Fibroblast of lung (primary cell): ENCODE measurements at regions not wholly inside any gene's neighbourhood (a gene's known extent, or its start where the extent isn't known, plus 50 kb on each side); places are given as distances from the start of the nearest gene placed in this dataset.
"Not testable (repeated sequence)": the region's sequence is repeated elsewhere in the genome, so short reads cannot be mapped to it uniquely, and the experiment has no call there.

ENCODE experiments used
- DNase-seq, 2 donors: peaks; one replicate each; pipeline versions ENCODE4 v3.0.0 to v3.0.0-alpha.2; 2010; ENCODE audit warnings: low read depth in 2 of 2
- H2AFZ ChIP-seq: 2 replicates; pipeline ENCODE4 v1.5.1; 2012; ENCODE audit warnings: low read length, control low read depth, inconsistent platforms
- H3K27ac ChIP-seq: 2 replicates; pipeline ENCODE4 v1.5.1; 2011; ENCODE audit warnings: low read length, control low read depth; ENCODE audit not compliant: insufficient read depth
- H3K27me3 ChIP-seq: 2 replicates; pipeline ENCODE4 v1.5.1; 2011; ENCODE audit warnings: mild to moderate bottlenecking, low read length; ENCODE audit not compliant: control insufficient read depth, insufficient read depth
- H3K36me3 ChIP-seq: 2 replicates; pipeline ENCODE4 v1.5.1; 2011; ENCODE audit warnings: low read length; ENCODE audit not compliant: control insufficient read depth, insufficient read depth
- H3K4me1 ChIP-seq: 2 replicates; pipeline ENCODE4 v1.5.1; 2011; ENCODE audit warnings: low read length; ENCODE audit not compliant: control insufficient read depth, insufficient read depth; ENCODE audit errors: extremely low read depth
- H3K4me2 ChIP-seq: 2 replicates; pipeline ENCODE4 v1.5.1; 2011; ENCODE audit warnings: low read length, control low read depth; ENCODE audit not compliant: insufficient read depth; ENCODE audit errors: extremely low read depth
- H3K4me3 ChIP-seq, 4 experiments: fragments of 200-600 bp in 1 of 4; sonication (generic) in 1 of 4; replicated peaks in 1 of 4; 2 replicates each; pipeline ENCODE4 v1.5.1; 2011 to 2016; ENCODE audit warnings: low read length in 4 of 4, low read depth in 3 of 4, mild to moderate bottlenecking in 3 of 4, control low read depth in 2 of 4, inconsistent platforms in 1 of 4, mixed read lengths in 1 of 4; ENCODE audit not compliant: insufficient read depth in 1 of 4; ENCODE audit errors: control extremely low read depth in 1 of 4
- H3K79me2 ChIP-seq: 2 replicates; pipeline ENCODE4 v1.5.1; 2012; ENCODE audit warnings: mild to moderate bottlenecking, low read length, inconsistent platforms; ENCODE audit not compliant: control insufficient read depth, insufficient read depth
- H3K9ac ChIP-seq: 2 replicates; pipeline ENCODE4 v1.5.1; 2011; ENCODE audit warnings: mild to moderate bottlenecking, low read length, control low read depth; ENCODE audit not compliant: insufficient read depth
- H3K9me3 ChIP-seq: 2 replicates; pipeline ENCODE4 v1.5.1; 2012; ENCODE audit warnings: low read depth, low read length; ENCODE audit not compliant: control insufficient read depth, insufficient read depth
- H4K20me1 ChIP-seq: 2 replicates; pipeline ENCODE4 v1.5.1; 2011; ENCODE audit warnings: low read length; ENCODE audit not compliant: control insufficient read depth, insufficient read depth; ENCODE audit errors: extremely low read depth
- CTCF ChIP-seq, 2 donors: IDR thresholded peaks in 1 of 2; conservative IDR thresholded peaks in 1 of 2; 1 replicate in 1 of 2; 2 replicates in 1 of 2; pipeline ENCODE4 v1.5.1; 2011 to 2012; ENCODE audit warnings: low read length in 2 of 2, control low read depth in 1 of 2, inconsistent platforms in 1 of 2, low read depth in 1 of 2, mild to moderate bottlenecking in 1 of 2
- EZH2 ChIP-seq: IDR thresholded peaks from 2 replicates; pipeline ENCODE4 v1.5.1; 2012; ENCODE audit warnings: low read length, control low read depth, mild to moderate bottlenecking; ENCODE audit errors: missing control alignments

- Histone ChIP-seq H3K9ac (no peak overlapping the region), H4K20me1 (no peaks in the 10 kb centered on the region), H2AFZ (no peak overlapping the region), H3K9me3 (no peaks in the 10 kb centered on the region), H3K4me2 (no peak overlapping the region), H3K4me1 (no peaks in the 10 kb centered on the region), H3K4me3 (no peak overlapping the region), H3K36me3 (no peaks in the 10 kb centered on the region), H3K27ac (no peak overlapping the region), H3K79me2 (no peaks in the 10 kb centered on the region), H3K27me3 (no peaks in the 10 kb centered on the region)
- no peak for DNase-seq
- TF ChIP-seq EZH2 (no peak), CTCF (conservative IDR thresholded peaks at IDR 0.05 in 1 of 2, IDR thresholded peaks at IDR 0.05 in 1 of 2; ENCODE audit: low read depth in 1 of 2, low read length in 2 of 2) (no peak)
Measured at GRCh38 chr2:4916094-4916493, 776.1 kb upstream of the SOX11 start.

GRCh38 chr2:4930704-4931103, 761.5 kb upstream of the SOX11 start:
- no peak for DNase-seq
- no peaks in the 10 kb centered on the region for H4K20me1 ChIP-seq
- no peak overlapping the region for H3K27ac ChIP-seq
- no peaks in the 10 kb centered on the region for H3K9me3 ChIP-seq
- no peak for TF ChIP-seq EZH2
- no peak for TF ChIP-seq CTCF (conservative IDR thresholded peaks at IDR 0.05 in 1 of 2, IDR thresholded peaks at IDR 0.05 in 1 of 2; ENCODE audit: low read depth in 1 of 2, low read length in 2 of 2)
- no peaks in the 10 kb centered on the region for H3K4me1 ChIP-seq
- H3K4me2 ChIP-seq, result no peak overlapping the region
- H3K36me3 ChIP-seq, result no peaks in the 10 kb centered on the region
- H2AFZ ChIP-seq, result no peak overlapping the region
- no peaks in the 10 kb centered on the region for H3K79me2 ChIP-seq
- no peak overlapping the region for H3K4me3 ChIP-seq
- no peaks in the 10 kb centered on the region for H3K27me3 ChIP-seq
- no peak overlapping the region for H3K9ac ChIP-seq

- H4K20me1 ChIP-seq, result no peaks in the 10 kb centered on the region
- DNase-seq, result no peak
- no peak overlapping the region for H3K27ac ChIP-seq
- H3K4me2 ChIP-seq, result no peak overlapping the region
- no peaks in the 10 kb centered on the region for H3K4me1 ChIP-seq
- no peak overlapping the region for H2AFZ ChIP-seq
- H3K79me2 ChIP-seq, result no peaks in the 10 kb centered on the region
- no peak overlapping the region for H3K9ac ChIP-seq
- H3K9me3 ChIP-seq, result no peaks in the 10 kb centered on the region
- TF ChIP-seq EZH2, result no peak
- TF ChIP-seq CTCF (conservative IDR thresholded peaks at IDR 0.05 in 1 of 2, IDR thresholded peaks at IDR 0.05 in 1 of 2; ENCODE audit: low read depth in 1 of 2, low read length in 2 of 2), result no peak
- H3K4me3 ChIP-seq, result no peak overlapping the region
- H3K36me3 ChIP-seq, result no peaks in the 10 kb centered on the region
- no peaks in the 10 kb centered on the region for H3K27me3 ChIP-seq
Measured at GRCh38 chr2:4931721-4932365, 760.3 kb upstream of the SOX11 start.

- not testable (repeated sequence) for H3K4me2 ChIP-seq, H3K9me3 ChIP-seq, H3K36me3 ChIP-seq, H4K20me1 ChIP-seq, H3K4me1 ChIP-seq, H2AFZ ChIP-seq, H3K79me2 ChIP-seq, H3K27ac ChIP-seq, H3K9ac ChIP-seq, H3K27me3 ChIP-seq, H3K4me3 ChIP-seq, DNase-seq
Measured at GRCh38 chr2:4935291-4935690, 756.9 kb upstream of the SOX11 start.
